B cell (primary cell): ENCODE measurements at regions not wholly inside any gene's neighbourhood (a gene's known extent, or its start where the extent isn't known, plus 50 kb on each side); places are given as distances from the start of the nearest gene placed in this dataset.

Experiments
- CTCF ChIP-seq: fragments of 200-600 bp; IDR thresholded peaks from one replicate; pipeline ENCODE4 v1.8.0; 2022; ENCODE audit warnings: antibody characterized with exemption, mild to moderate bottlenecking
- EZH2 ChIP-seq: IDR thresholded peaks from 2 replicates; pipeline ENCODE4 v1.6.1; 2012; ENCODE audit warnings: borderline replicate concordance, low read depth, mild to moderate bottlenecking, moderate library complexity, low read length; ENCODE audit not compliant: insufficient read depth, poor library complexity, severe bottlenecking

- TF ChIP-seq CTCF (no peak), EZH2 (no peak)
These were observed 410.4 kb downstream of the PMP22 start for GRCh38 chr17:14854691-14855090.
